HepG2 (cell line): ENCODE measurements at regions not wholly inside any gene's neighbourhood (a gene's known extent, or its start where the extent isn't known, plus 50 kb on each side); places are given as distances from the start of the nearest gene placed in this dataset.

Source experiments
- AGO2 ChIP-seq: fragments of 200-400 bp; formaldehyde crosslinking; optimal IDR thresholded peaks from 2 replicates; pipeline ENCODE3; 2017; ENCODE audit warnings: mild to moderate bottlenecking, low read depth, low read length, moderate library complexity
- CEBPB ChIP-seq: IDR thresholded peaks from 2 replicates; pipeline ENCODE4 v1.6.1; 2011; ENCODE audit warnings: low read depth, low read length, improper control_type of control experiment, borderline replicate concordance
- CHCHD3 ChIP-seq: sonication (generic); formaldehyde crosslinking; IDR thresholded peaks from 2 replicates; pipeline ENCODE4 v1.8.0; 2022; ENCODE audit warnings: mild to moderate bottlenecking, missing genetic modification reagents, moderate library complexity
- DMAP1 ChIP-seq: IDR thresholded peaks from 2 replicates; pipeline ENCODE4 v1.6.1; 2016
- E2F2 ChIP-seq: sonication (generic); formaldehyde crosslinking; IDR thresholded peaks from 2 replicates; pipeline ENCODE4 v1.4.0; 2020; ENCODE audit warnings: missing genetic modification reagents, borderline replicate concordance
- FOXA3 ChIP-seq: IDR thresholded peaks from 2 replicates; pipeline ENCODE4 v1.6.1; 2016; ENCODE audit warnings: missing genetic modification reagents, missing compliant biosample characterization
- HDAC6 ChIP-seq: fragments of 200-600 bp; sonication (generic); IDR thresholded peaks from 2 replicates; pipeline ENCODE4 v1.7.0; 2017; ENCODE audit warnings: mild to moderate bottlenecking, antibody characterized with exemption, low read length, low read depth
- HMG20A ChIP-seq: IDR thresholded peaks from 2 replicates; pipeline ENCODE4 v1.6.1; 2016; ENCODE audit warnings: borderline replicate concordance
- HNRNPL ChIP-seq: fragments of 200-400 bp; formaldehyde crosslinking; IDR thresholded peaks from 2 replicates; pipeline ENCODE4 v1.6.1; 2017; ENCODE audit warnings: mild to moderate bottlenecking, low read depth, low read length
- JDP2 ChIP-seq: sonication (generic); formaldehyde crosslinking; IDR thresholded peaks from 2 replicates; pipeline ENCODE4 v1.8.1; 2022; ENCODE audit warnings: missing genetic modification reagents, borderline replicate concordance
- JUNB ChIP-seq: sonication (generic); formaldehyde crosslinking; IDR thresholded peaks from 2 replicates; pipeline ENCODE4 v1.8.0; 2022; ENCODE audit warnings: missing genetic modification reagents, mild to moderate bottlenecking, borderline replicate concordance
- NR2C2 ChIP-seq: sonication (generic); formaldehyde crosslinking; IDR thresholded peaks from 2 replicates; pipeline ENCODE4 v1.4.0; 2020; ENCODE audit warnings: missing genetic modification reagents, mild to moderate bottlenecking, moderate library complexity, borderline replicate concordance
- PTBP1 ChIP-seq: fragments of 200-400 bp; formaldehyde crosslinking; IDR thresholded peaks from 2 replicates; pipeline ENCODE4 v1.6.1; 2018; ENCODE audit warnings: low read length, low read depth; ENCODE audit not compliant: poor library complexity, severe bottlenecking
- RBM22 ChIP-seq: fragments of 200-400 bp; formaldehyde crosslinking; optimal IDR thresholded peaks from 2 replicates; pipeline ENCODE3; 2017; ENCODE audit warnings: mild to moderate bottlenecking, low read length, moderate library complexity
- RCOR2 ChIP-seq: IDR thresholded peaks from 2 replicates; pipeline ENCODE4 v1.6.1; 2016; ENCODE audit warnings: missing biosample characterization, missing genetic modification reagents
- SOX6 ChIP-seq, 2 experiments: fragments of 450-650 bp in 1 of 2; sonication (generic) in 1 of 2; formaldehyde crosslinking in 1 of 2; IDR thresholded peaks; 2 replicates each; pipeline versions ENCODE4 v1.4.0 to v1.6.1; 2017 to 2020; ENCODE audit warnings: antibody characterized with exemption in 1 of 2, mild to moderate bottlenecking in 1 of 2, missing genetic modification reagents in 1 of 2
- TFDP1 ChIP-seq: IDR thresholded peaks from 2 replicates; pipeline ENCODE4 v1.6.1; 2016; ENCODE audit warnings: missing compliant biosample characterization, missing genetic modification reagents, borderline replicate concordance
- TGIF2 ChIP-seq: IDR thresholded peaks from 2 replicates; pipeline ENCODE4 v1.6.1; 2016; ENCODE audit warnings: control low read depth, missing compliant biosample characterization
- TOE1 ChIP-seq: sonication (generic); formaldehyde crosslinking; IDR thresholded peaks from 2 replicates; pipeline ENCODE4 v1.4.0; 2020; ENCODE audit warnings: mild to moderate bottlenecking, missing genetic modification reagents
- YEATS2 ChIP-seq: sonication (generic); formaldehyde crosslinking; IDR thresholded peaks from 2 replicates; pipeline ENCODE4 v1.4.0; 2020; ENCODE audit warnings: missing genetic modification reagents, borderline replicate concordance
- ZBTB14 ChIP-seq: sonication (generic); formaldehyde crosslinking; IDR thresholded peaks from 2 replicates; pipeline ENCODE4 v1.4.0; 2020; ENCODE audit warnings: missing genetic modification reagents
- ZNF335 ChIP-seq: sonication (generic); formaldehyde crosslinking; IDR thresholded peaks from 2 replicates; pipeline ENCODE4 v1.4.0; 2020; ENCODE audit warnings: missing genetic modification reagents
- ZNF382 ChIP-seq: sonication (generic); formaldehyde crosslinking; IDR thresholded peaks from 2 replicates; pipeline ENCODE4 v1.5.0; 2020; ENCODE audit warnings: missing genetic modification reagents, mild to moderate bottlenecking, borderline replicate concordance
- ZNF441 ChIP-seq: sonication (generic); formaldehyde crosslinking; IDR thresholded peaks from 2 replicates; pipeline ENCODE4 v1.7.0; 2021; ENCODE audit warnings: missing genetic modification reagents, borderline replicate concordance
- ZNF770 ChIP-seq: sonication (generic); formaldehyde crosslinking; IDR thresholded peaks from 2 replicates; pipeline ENCODE4 v1.5.0; 2020; ENCODE audit warnings: mild to moderate bottlenecking, missing genetic modification reagents

- TF ChIP-seq ZBTB14 (CRISPR knock-in tag) (no peak), TOE1 (CRISPR knock-in tag) (no peak), PTBP1 (no peak), TFDP1 (peak; percentile 93), RBM22 (peak; percentile 99), E2F2 (CRISPR knock-in tag) (no peak), DMAP1 (CRISPR knock-in tag) (no peak; the same call in 1 of the 2 replicates), AGO2 (no peak), TGIF2 (CRISPR knock-in tag) (0 out of 2 replicates have a peak, but pooled peaks have one; percentile 38), ZNF335 (0 out of 2 replicates have a peak, but pooled peaks have one; percentile 31), YEATS2 (CRISPR knock-in tag) (no peak), ZNF770 (CRISPR knock-in tag) (no peak), NR2C2 (CRISPR knock-in tag) (peak; percentile 41; the same call in 1 of the 2 replicates), CEBPB (no peak), ZNF441 (CRISPR knock-in tag) (no peak), JDP2 (CRISPR knock-in tag) (no peak), RCOR2 (no peak), FOXA3 (CRISPR knock-in tag) (peak; percentile 78), ZNF382 (CRISPR knock-in tag) (no peak), CHCHD3 (CRISPR knock-in tag) (no peak), SOX6 (IDR thresholded peaks at IDR 0.05) (no peak), SOX6 (CRISPR knock-in tag; IDR thresholded peaks at IDR 0.05) (peak; percentile 56), HDAC6 (no peak), HNRNPL (peak; percentile 95), HMG20A (CRISPR knock-in tag) (no peak), JUNB (CRISPR knock-in tag) (no peak)
These were observed 219.3 kb upstream of the ATP10A start (continued) for GRCh38 chr15:26082221-26083109.
